ENCODE measurements at regions not wholly inside any gene's neighbourhood (a gene's known extent, or its start where the extent isn't known, plus 50 kb on each side); places are given as distances from the start of the nearest gene placed in this dataset.

DNA sequence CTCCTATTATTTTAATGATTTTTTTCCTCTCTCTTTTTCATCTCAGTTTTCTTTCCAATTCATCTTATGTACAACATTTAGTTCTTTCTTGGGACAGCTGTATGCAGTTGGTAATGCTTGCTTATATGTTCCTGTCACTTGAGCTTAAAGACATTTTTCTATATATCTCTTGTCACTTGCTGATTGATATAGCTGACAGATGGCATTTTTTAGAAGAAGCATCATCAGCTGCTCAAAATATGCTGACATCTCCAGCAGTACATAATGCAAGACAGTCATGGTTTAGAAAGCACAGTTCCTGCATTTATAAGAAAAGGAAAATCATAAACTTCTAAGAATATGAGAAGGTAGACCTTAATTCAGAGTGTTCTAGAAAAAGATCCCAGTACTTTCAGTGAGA lies 56.5 kb downstream of the DCAF8L1 start:
- no peaks in the 10 kb centered on the region for H3K4me1 ChIP-seq
- no peak for DNase-seq (ENCODE audit: low spot score in 2 of 2)
- no peak overlapping the region for H3K4me3 ChIP-seq
- H3K9me3 ChIP-seq, result no peaks in the 10 kb centered on the region
- no peaks in the 10 kb centered on the region for H3K27me3 ChIP-seq (ENCODE audit: low read depth)
- H3K36me3 ChIP-seq (replicated peaks), result no peaks in the 10 kb centered on the region
- in situ Hi-C loops (cut with MboI; ENCODE audit: low sequenced_read_pairs), result no loop called here

DNA sequence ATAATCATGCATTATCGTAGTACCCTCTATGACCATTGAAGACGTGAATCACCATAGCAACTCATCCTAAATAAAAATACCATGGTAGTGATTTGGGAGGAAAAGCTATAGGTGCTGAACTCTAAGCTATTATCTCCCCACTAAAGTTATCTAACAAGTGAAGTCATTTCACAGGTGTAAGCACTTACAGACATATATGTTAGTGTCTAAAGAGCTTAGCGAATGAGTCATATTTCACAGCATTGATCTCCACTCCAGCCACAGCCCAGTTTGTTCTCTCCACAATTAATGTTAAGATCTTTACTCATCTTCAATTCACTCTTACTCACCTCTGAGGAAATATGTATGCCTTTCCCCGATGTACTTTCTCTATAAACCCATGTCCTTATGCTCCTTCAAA lies 57.0 kb downstream of the DCAF8L1 start:
- in situ Hi-C loops (cut with MboI; ENCODE audit: low sequenced_read_pairs), result no loop called here
- Histone ChIP-seq H3K9me3 (no peaks in the 10 kb centered on the region), H3K36me3 (replicated peaks) (no peaks in the 10 kb centered on the region), H3K27me3 (ENCODE audit: low read depth) (no peaks in the 10 kb centered on the region), H3K4me3 (no peak overlapping the region), H3K4me1 (no peaks in the 10 kb centered on the region)
- DNase-seq (ENCODE audit: low spot score in 2 of 2), result no peak

DNA sequence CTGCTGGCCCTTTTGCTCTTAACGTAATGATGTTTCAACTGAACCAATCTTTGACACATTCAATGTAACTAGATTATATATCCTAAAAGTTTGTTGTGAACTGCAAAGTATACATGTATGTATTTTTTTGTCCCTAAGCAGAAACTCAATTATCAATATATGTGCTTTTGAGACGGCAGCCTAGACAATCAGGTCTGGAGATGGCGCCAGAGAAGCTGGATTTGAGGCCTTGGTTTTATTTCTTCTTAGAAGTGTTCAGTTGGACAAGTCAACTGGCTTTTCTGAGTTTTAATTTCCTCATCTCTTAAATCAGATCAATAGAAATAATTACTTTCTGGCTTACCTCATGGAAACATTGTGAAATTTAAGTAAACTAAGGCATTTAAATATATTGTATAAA lies 62.5 kb downstream of the DCAF8L1 start:
- Histone ChIP-seq H3K36me3 (replicated peaks) (no peaks in the 10 kb centered on the region), H3K4me1 (no peaks in the 10 kb centered on the region), H3K27me3 (ENCODE audit: low read depth) (no peaks in the 10 kb centered on the region), H3K4me3 (no peak overlapping the region), H3K9me3 (no peaks in the 10 kb centered on the region)
- in situ Hi-C loops (cut with MboI; ENCODE audit: low sequenced_read_pairs), result no loop called here
- peak; percentile 21 to 25 for DNase-seq (ENCODE audit: low spot score in 2 of 2)

DNA sequence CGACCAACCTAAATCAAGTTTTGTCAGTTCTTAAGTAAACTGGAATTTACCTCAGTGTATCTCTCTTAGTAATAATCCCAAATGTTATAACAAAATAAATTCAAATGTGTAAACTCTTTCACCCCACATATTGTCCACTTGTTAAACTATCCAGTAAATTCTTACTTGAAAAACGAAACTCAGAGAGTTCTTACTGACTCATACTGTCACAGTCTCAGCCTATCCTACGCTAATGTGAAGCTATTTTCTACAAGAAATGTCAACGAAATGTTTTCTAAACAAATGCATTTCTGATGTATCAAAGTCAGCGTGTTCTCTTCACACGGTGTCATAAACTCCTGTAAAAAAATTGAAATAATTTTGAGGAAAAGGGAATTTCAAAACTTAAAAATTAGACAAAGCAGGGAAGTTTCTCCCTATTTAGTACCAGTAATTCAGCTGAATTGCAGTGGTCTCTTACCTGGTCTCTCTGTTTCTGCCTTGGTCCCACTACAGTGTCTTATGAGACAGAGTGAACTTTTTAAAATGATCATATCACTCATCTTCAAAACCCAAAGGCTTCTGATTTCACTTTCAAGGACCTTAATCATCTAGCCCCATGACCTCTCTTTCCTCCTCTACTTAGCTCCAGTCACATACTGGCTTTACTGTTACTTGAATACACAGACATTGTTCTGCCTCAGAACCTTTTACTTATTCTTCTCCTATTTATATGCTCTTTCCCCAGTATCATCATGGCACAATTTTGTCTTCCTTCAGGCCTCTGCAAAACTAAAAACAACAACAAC lies 63.3 kb downstream of the DCAF8L1 start:
- in situ Hi-C loops (cut with MboI; ENCODE audit: low sequenced_read_pairs), result no loop called here
- Histone ChIP-seq H3K9me3 (no peaks in the 10 kb centered on the region), H3K4me3 (no peak overlapping the region), H3K4me1 (no peaks in the 10 kb centered on the region), H3K27me3 (ENCODE audit: low read depth) (no peaks in the 10 kb centered on the region), H3K36me3 (replicated peaks) (no peaks in the 10 kb centered on the region)
- no peak for DNase-seq (ENCODE audit: low spot score in 2 of 2)

DNA sequence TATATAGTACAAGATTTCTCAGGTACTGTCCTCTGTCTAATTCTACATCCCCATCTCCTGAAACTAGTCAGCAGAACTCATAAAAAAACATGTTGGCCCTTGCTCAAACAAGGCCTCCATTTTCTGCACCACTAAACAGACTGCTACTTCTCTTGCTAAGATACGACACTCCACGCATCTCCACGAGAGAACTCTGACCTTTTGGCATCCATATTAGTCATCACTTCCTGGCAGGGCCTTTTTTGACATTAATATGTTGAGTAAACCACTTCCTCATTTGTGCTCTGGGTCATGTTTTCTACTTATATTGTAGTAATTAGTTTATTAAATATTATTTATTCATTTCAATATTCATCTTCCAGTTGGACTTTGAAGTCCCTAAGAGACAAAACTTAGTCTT lies 65.6 kb downstream of the DCAF8L1 start:
- H3K27me3 ChIP-seq (ENCODE audit: low read depth), result no peaks in the 10 kb centered on the region
- no peaks in the 10 kb centered on the region for H3K9me3 ChIP-seq
- no peaks in the 10 kb centered on the region for H3K4me1 ChIP-seq
- H3K4me3 ChIP-seq, result no peak overlapping the region
- no peak for DNase-seq (ENCODE audit: low spot score in 2 of 2)
- in situ Hi-C loops (cut with MboI; ENCODE audit: low sequenced_read_pairs), result no loop called here
- no peaks in the 10 kb centered on the region for H3K36me3 ChIP-seq (replicated peaks)

DNA sequence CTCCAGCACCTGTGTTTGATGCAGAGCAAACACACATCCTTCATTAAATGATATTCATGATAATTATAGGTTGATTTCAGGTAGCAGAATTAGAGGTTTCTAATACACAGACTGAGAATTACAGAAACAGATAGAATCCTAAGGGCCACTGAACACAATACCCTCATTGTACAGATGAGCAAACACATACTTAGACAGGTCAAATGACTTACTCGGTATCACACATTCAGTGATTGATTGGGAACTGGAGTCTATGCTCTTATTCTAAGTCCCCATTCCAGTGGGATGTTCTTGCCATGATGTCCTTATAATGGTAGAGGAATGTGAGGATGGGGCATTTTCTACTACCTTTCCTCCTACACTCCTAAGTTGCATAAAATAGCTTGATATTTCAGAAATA lies 70.8 kb downstream of the DCAF8L1 start:
- Histone ChIP-seq H3K36me3 (replicated peaks) (no peaks in the 10 kb centered on the region), H3K4me1 (no peaks in the 10 kb centered on the region), H3K4me3 (no peak overlapping the region), H3K27me3 (ENCODE audit: low read depth) (no peaks in the 10 kb centered on the region), H3K9me3 (no peaks in the 10 kb centered on the region)
- no peak for DNase-seq (ENCODE audit: low spot score in 2 of 2)
- in situ Hi-C loops (cut with MboI; ENCODE audit: low sequenced_read_pairs), result no loop called here

DNA sequence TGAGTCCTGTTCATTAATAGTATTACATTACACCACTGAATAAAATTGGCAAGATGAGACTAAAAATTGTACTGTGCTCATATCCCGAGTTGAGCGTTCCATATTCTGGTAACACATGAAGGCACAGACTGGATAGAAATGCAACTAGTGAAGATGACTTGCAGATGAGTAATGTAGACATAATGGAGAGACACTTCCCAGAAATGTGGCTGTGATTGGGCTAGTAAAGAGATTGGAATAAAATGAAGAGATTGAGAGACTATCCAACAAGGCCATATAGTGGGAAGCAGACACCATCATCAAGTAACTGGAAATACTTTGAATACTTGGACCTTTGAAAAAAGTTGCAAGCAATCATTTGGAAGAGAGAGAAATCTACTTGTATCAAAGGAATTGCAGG lies 77.3 kb downstream of the DCAF8L1 start:
- in situ Hi-C loops (cut with MboI; ENCODE audit: low sequenced_read_pairs), result no loop called here
- no peak overlapping the region for H3K4me3 ChIP-seq
- no peaks in the 10 kb centered on the region for H3K4me1 ChIP-seq
- H3K27me3 ChIP-seq (ENCODE audit: low read depth), result no peaks in the 10 kb centered on the region
- DNase-seq (ENCODE audit: low spot score in 2 of 2), result no peak
- H3K9me3 ChIP-seq, result no peaks in the 10 kb centered on the region
- no peaks in the 10 kb centered on the region for H3K36me3 ChIP-seq (replicated peaks)

DNA sequence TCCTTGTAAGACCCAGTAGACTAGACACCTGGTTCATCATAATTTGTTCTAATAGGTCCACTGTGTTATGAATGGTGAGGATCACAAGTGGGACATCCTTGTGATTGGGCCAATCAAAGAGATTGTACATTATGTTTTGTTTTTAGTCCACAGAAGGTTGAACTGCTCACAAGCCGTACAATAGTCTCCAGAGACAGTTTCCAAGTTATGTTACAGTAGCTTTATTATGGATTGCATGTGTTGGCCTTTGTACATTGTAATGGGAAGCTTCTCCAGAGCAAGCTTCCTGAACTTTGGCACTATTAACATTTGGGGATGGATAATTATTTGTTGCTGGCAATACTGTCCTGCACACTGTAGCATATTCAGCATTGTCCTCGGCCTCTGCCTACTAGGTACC lies 86.1 kb downstream of the MAGEB10 start:
- DNase-seq (ENCODE audit: low spot score in 2 of 2), result no peak
- Histone ChIP-seq H3K36me3 (replicated peaks) (no peaks in the 10 kb centered on the region), H3K4me3 (no peak overlapping the region), H3K9me3 (no peaks in the 10 kb centered on the region), H3K27me3 (ENCODE audit: low read depth) (no peaks in the 10 kb centered on the region), H3K4me1 (no peaks in the 10 kb centered on the region)
- in situ Hi-C loops (cut with MboI; ENCODE audit: low sequenced_read_pairs), result no loop called here

DNA sequence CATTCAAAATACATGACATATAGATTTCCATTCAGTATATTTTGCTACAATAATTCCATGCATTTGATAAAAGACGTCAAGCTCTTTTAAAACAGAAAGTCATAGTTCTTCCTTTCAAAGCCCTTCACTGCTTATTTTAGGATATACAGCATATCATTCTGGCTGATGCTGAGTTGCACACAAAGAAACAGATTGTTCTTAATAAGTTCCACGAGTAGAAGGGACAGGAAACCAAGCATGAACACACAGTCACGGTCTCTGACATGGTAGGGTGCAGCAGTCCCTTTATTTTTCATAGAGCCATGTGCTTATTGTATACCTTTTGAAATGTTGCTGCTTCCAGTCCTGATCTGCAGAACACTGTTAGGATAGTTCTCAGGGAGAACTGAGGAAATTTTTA lies 85.4 kb downstream of the MAGEB10 start:
- no peak for DNase-seq (ENCODE audit: low spot score in 2 of 2)
- H3K9me3 ChIP-seq, result no peaks in the 10 kb centered on the region
- no peaks in the 10 kb centered on the region for H3K4me1 ChIP-seq
- H3K4me3 ChIP-seq, result no peak overlapping the region
- no peaks in the 10 kb centered on the region for H3K27me3 ChIP-seq (ENCODE audit: low read depth)
- no peaks in the 10 kb centered on the region for H3K36me3 ChIP-seq (replicated peaks)
- in situ Hi-C loops (cut with MboI; ENCODE audit: low sequenced_read_pairs), result no loop called here

DNA sequence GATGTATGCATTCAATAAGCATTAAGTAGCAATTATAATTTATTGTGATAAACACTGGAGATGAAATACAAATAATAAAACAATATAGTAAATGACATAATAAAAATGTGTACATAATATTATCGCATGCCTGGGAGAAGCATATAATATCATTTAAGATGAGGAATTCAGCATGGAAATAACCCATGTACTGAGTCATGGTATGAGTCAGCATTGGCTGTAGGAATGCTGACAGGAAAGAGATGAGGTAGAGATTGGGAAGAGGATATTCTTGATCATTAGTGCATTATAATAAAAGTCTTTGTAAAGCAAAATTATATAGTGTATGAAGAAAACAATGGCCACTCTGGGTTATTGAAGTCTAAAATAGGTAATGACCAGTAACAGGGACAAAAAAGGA lies 82.8 kb downstream of the MAGEB10 start:
- no peak overlapping the region for H3K4me3 ChIP-seq
- in situ Hi-C loops (cut with MboI; ENCODE audit: low sequenced_read_pairs), result no loop called here
- H3K4me1 ChIP-seq, result no peaks in the 10 kb centered on the region
- H3K27me3 ChIP-seq (ENCODE audit: low read depth), result no peaks in the 10 kb centered on the region
- H3K36me3 ChIP-seq (replicated peaks), result no peaks in the 10 kb centered on the region
- DNase-seq (ENCODE audit: low spot score in 2 of 2), result no peak
- H3K9me3 ChIP-seq, result no peaks in the 10 kb centered on the region

DNA sequence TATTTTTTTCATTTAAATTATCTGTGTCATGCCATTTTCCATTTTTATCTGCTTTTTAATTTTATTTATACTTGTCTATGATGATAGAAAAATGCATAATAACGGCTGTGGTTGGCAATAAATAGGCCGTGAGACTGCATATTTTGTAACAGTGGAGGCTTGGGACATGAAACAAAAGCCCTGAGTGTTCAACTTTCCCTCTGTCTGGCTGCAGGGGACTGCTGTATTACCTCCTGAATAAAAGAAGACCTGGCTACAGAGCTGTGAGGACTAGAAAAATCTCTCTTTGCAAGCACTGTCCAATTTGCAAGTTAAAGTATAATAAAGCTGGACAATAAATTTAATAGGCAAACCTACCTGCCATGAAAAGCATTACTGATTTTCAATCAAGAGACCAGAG lies 82.1 kb downstream of the MAGEB10 start:
- Histone ChIP-seq H3K9me3 (no peaks in the 10 kb centered on the region), H3K4me1 (no peaks in the 10 kb centered on the region), H3K36me3 (replicated peaks) (no peaks in the 10 kb centered on the region), H3K27me3 (ENCODE audit: low read depth) (no peaks in the 10 kb centered on the region), H3K4me3 (no peak overlapping the region)
- in situ Hi-C loops (cut with MboI; ENCODE audit: low sequenced_read_pairs), result no loop called here
- no peak for DNase-seq (ENCODE audit: low spot score in 2 of 2)

DNA sequence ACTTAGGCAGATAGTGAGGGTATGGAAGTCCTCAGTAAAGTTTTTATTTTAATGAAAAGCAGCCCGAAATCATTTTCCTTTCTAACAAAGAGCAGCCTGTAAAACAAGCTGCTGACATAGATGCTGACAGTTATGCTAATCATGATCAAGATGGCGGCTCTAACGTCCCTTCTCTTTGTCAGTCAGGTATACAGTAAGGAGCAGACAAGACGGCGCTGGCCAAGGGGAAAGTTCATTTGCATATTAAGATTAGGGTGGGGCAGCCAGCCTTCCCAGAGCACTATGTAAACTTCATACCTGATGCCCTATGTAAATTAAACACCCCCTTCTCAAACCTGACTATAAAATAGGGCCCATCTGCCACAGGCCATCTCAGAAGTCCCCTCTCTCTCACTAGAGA lies 76.9 kb downstream of the MAGEB10 start:
- DNase-seq (ENCODE audit: low spot score in 2 of 2), result peak in 1 of 2 experiments; percentile 9
- Histone ChIP-seq H3K4me1 (peaks cover 18% of the 10 kb centered on the region), H3K36me3 (replicated peaks) (no peaks in the 10 kb centered on the region), H3K4me3 (no peak overlapping the region), H3K27me3 (ENCODE audit: low read depth) (no peaks in the 10 kb centered on the region), H3K9me3 (no peaks in the 10 kb centered on the region)
- in situ Hi-C loops (cut with MboI; ENCODE audit: low sequenced_read_pairs), result no loop called here

DNA sequence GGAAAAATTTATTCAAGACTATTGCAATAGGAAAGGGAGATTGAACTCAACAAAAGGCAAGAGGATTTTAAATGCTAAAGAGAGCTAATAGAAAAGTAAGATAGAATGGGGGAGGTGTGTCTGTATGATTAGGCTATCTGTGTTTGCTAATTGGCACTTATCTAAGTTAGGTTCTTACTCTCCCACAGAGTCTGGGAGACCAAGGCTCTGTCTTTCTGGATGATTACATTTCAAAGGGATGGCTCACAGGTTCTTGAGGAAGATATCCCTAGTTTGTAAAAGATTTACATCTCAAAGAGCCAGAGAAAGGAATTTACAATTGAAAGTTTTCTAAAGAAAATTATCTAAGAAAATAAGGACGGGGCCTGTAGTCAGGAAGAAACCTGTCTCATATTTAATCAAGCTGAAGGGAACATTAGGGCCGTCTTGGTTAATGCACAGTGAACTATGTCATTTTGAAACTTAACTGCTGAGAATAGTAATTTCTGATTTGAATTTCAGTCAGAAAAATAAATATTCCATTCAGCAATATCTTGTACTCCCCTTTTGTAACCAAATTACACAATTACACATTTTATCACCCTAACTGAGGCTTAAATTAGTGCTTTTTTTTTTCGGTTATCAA lies 75.8 kb downstream of the MAGEB10 start:
- peak; percentile 10 to 83 for DNase-seq (ENCODE audit: low spot score in 2 of 2)
- Histone ChIP-seq H3K27me3 (ENCODE audit: low read depth) (no peaks in the 10 kb centered on the region), H3K36me3 (replicated peaks) (no peaks in the 10 kb centered on the region), H3K4me1 (peaks cover 18% of the 10 kb centered on the region), H3K9me3 (no peaks in the 10 kb centered on the region), H3K4me3 (no peak overlapping the region)
- in situ Hi-C loops (cut with MboI; ENCODE audit: low sequenced_read_pairs), result no loop called here

DNA sequence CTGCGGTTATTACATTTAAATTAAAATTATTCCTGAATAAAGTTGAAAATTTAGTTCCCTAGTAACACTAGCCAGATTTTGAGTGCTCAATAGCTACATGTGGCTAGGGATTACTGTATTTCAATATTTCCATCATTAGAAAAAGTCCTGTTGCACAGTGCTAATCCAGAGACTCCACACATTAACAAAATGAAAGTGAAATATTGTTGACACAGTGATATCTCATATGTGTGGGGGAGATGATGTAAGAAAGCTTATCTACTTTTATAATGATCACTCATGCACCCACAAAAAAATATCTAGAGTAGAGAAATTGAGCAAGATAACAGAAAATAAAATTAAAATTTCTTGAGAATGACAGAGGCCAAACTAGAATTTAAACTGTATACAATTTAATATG lies 74.9 kb downstream of the MAGEB10 start:
- DNase-seq (ENCODE audit: low spot score in 2 of 2), result no peak
- no peaks in the 10 kb centered on the region for H3K9me3 ChIP-seq
- in situ Hi-C loops (cut with MboI; ENCODE audit: low sequenced_read_pairs), result no loop called here
- no peaks in the 10 kb centered on the region for H3K27me3 ChIP-seq (ENCODE audit: low read depth)
- peaks cover 18% of the 10 kb centered on the region for H3K4me1 ChIP-seq
- no peaks in the 10 kb centered on the region for H3K36me3 ChIP-seq (replicated peaks)
- no peak overlapping the region for H3K4me3 ChIP-seq

DNA sequence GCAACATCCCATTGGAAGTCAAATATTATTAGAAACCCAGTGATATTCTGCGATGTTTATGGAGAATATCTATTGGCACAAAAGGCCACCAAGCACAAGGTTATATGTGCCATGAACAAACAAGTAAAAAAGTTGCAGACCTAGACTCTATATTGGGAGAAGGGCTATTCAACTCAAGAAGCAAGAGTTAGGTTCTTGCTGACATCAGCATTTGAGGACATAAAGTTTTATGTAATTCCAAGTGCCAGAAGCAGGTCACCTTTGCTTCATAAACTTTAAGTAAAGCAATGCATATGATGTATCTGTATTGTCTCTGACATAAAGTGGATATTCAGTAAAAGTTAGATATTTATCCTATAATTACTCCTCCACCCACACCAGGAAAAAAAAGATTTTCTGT lies 71.1 kb downstream of the MAGEB10 start:
- peaks cover 11% of the 10 kb centered on the region for H3K4me1 ChIP-seq
- in situ Hi-C loops (cut with MboI; ENCODE audit: low sequenced_read_pairs), result no loop called here
- no peaks in the 10 kb centered on the region for H3K27me3 ChIP-seq (ENCODE audit: low read depth)
- H3K4me3 ChIP-seq, result no peak overlapping the region
- no peak for DNase-seq (ENCODE audit: low spot score in 2 of 2)
- no peaks in the 10 kb centered on the region for H3K9me3 ChIP-seq
- no peaks in the 10 kb centered on the region for H3K36me3 ChIP-seq (replicated peaks)
